OCI-LY7 (cell line): ENCODE measurements at regions not wholly inside any gene's neighbourhood (a gene's known extent, or its start where the extent isn't known, plus 50 kb on each side); places are given as distances from the start of the nearest gene placed in this dataset.

Source experiments
- BruUV-seq: library from RNA; stranded (reverse); fragments of 400-500 nt; replicated peaks from 2 replicates; lab custom pipeline; 2021; lab: Mats Ljungman, UMichigan
- CTCF ChIA-PET: fragments of 300-600 bp; sonication (Branson Sonifier 250); formaldehyde crosslinking; loops from one replicate; lab custom pipeline; 2022; ENCODE audit warnings: antibody characterized with exemption; ENCODE audit not compliant: unreplicated experiment; lab: Charles Lee
- POLR2A ChIA-PET: fragments of 300-600 bp; sonication (Branson Sonifier 250); formaldehyde crosslinking; loops from one replicate; lab custom pipeline; 2022; ENCODE audit warnings: antibody characterized with exemption; lab: Charles Lee
- DNase-seq: peaks from one replicate; pipeline ENCODE4 v3.0.0-alpha.2; 2015; ENCODE audit warnings: low spot score
- H2AFZ ChIP-seq: fragments of 200-600 bp; sonication (generic), shearing (Covaris generic); 2 replicates; pipeline ENCODE4 v1.6.1; 2014; ENCODE audit warnings: mild to moderate bottlenecking, antibody characterized with exemption, low read length, moderate library complexity
- H3K27ac ChIP-seq: fragments of 200-600 bp; sonication (generic); 2 replicates; pipeline ENCODE4 v1.5.1; 2014; ENCODE audit warnings: mixed run types, low read depth, mild to moderate bottlenecking, moderate library complexity, low read length, inconsistent platforms; ENCODE audit not compliant: poor library complexity, severe bottlenecking
- H3K36me3 ChIP-seq: fragments of 200-600 bp; sonication (generic); 2 replicates; pipeline ENCODE4 v1.6.1; 2014; ENCODE audit warnings: mild to moderate bottlenecking, antibody characterized with exemption, low read length, moderate library complexity, mixed read lengths; ENCODE audit not compliant: insufficient read depth
- H3K4me1 ChIP-seq: fragments of 200-600 bp; sonication (generic); 2 replicates; pipeline ENCODE4 v1.5.1; 2014; ENCODE audit warnings: mild to moderate bottlenecking, low read length; ENCODE audit not compliant: insufficient read depth, poor library complexity, severe bottlenecking
- H3K4me2 ChIP-seq: fragments of 200-600 bp; sonication (generic); 2 replicates; pipeline ENCODE4 v1.6.1; 2014; ENCODE audit warnings: mild to moderate bottlenecking, low read length
- H3K4me3 ChIP-seq: fragments of 200-600 bp; sonication (generic); 2 replicates; pipeline ENCODE4 v1.5.1; 2014; ENCODE audit warnings: mild to moderate bottlenecking, low read depth, low read length; ENCODE audit not compliant: poor library complexity, severe bottlenecking
- H3K79me2 ChIP-seq: fragments of 200-600 bp; sonication (generic); 2 replicates; pipeline ENCODE4 v1.6.1; 2016; ENCODE audit warnings: low read depth, mild to moderate bottlenecking, low read length, moderate library complexity, mixed read lengths; ENCODE audit not compliant: insufficient read depth
- H3K9me2 ChIP-seq: fragments of 200-600 bp; sonication (generic); 2 replicates; pipeline ENCODE4 v1.6.1; 2016; ENCODE audit warnings: mild to moderate bottlenecking, low read length, mixed read lengths; ENCODE audit not compliant: insufficient read depth
- H3K9me3 ChIP-seq: fragments of 200-600 bp; sonication (generic); 2 replicates; pipeline ENCODE4 v1.6.1; 2014; ENCODE audit warnings: mild to moderate bottlenecking, mixed run types, low read length, mixed read lengths
- H4K20me1 ChIP-seq: fragments of 200-600 bp; sonication (generic); 2 replicates; pipeline ENCODE4 v1.6.1; 2014; ENCODE audit warnings: mild to moderate bottlenecking, antibody characterized with exemption, low read length, moderate library complexity, mixed read lengths; ENCODE audit not compliant: insufficient read depth
- EZH2phosphoT487 ChIP-seq: fragments of 200-600 bp; sonication (generic); IDR thresholded peaks from 2 replicates; pipeline ENCODE4 v1.6.1; 2018; ENCODE audit warnings: low read depth, borderline replicate concordance, mild to moderate bottlenecking, mixed run types, antibody characterized with exemption, low read length, moderate library complexity, mixed read lengths
- intact Hi-C: fragments of 100-400 bp; cut with micrococcal nuclease; formaldehyde crosslinking; loops from one replicate; pipeline ENCODE4 v1.10.0; 2022; ENCODE audit not compliant: unreplicated experiment
- TF ChIP-seq, protein P1 (sequence below): fragments of 200-600 bp; sonication (generic); conservative IDR thresholded peaks from 2 replicates; pipeline ENCODE4 v1.5.1; 2014; ENCODE audit warnings: mild to moderate bottlenecking, antibody characterized with exemption, low read length, moderate library complexity, mixed read lengths

DNA sequence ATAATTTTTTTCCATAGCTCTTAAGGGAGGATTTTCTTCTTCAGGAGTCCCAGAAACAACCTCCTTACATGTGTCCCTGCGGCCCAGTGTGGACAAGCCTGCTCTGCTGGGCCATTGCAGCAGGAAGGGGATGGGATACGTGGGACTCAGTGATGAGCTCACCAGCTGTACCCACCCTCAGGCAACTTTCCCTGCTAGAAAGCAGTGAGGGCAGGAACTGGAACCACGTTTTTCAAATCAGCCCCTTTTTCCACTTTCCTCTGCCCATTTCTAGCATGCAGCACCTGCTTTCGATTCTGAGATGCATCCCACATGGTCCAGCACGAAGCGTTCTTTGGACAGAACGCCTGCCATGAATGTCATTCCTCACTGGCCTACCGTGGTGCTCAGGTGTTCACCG lies 232.7 kb downstream of the KLF6 start:
- POLR2A ChIA-PET = no interaction called here
- no peak for TF ChIP-seq EZH2phosphoT487
- TF ChIP-seq, protein P1, sequence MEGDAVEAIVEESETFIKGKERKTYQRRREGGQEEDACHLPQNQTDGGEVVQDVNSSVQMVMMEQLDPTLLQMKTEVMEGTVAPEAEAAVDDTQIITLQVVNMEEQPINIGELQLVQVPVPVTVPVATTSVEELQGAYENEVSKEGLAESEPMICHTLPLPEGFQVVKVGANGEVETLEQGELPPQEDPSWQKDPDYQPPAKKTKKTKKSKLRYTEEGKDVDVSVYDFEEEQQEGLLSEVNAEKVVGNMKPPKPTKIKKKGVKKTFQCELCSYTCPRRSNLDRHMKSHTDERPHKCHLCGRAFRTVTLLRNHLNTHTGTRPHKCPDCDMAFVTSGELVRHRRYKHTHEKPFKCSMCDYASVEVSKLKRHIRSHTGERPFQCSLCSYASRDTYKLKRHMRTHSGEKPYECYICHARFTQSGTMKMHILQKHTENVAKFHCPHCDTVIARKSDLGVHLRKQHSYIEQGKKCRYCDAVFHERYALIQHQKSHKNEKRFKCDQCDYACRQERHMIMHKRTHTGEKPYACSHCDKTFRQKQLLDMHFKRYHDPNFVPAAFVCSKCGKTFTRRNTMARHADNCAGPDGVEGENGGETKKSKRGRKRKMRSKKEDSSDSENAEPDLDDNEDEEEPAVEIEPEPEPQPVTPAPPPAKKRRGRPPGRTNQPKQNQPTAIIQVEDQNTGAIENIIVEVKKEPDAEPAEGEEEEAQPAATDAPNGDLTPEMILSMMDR = no peak
- H3K9me3 ChIP-seq = 0 out of 2 replicates have a peak, but pooled peaks cover 3% of the 10 kb centered on the region
- CTCF ChIA-PET = interaction anchor here (0.6 kb wide), 1 partner anchor 79 kb away, joined by 4 read pairs; no protein-coding TSS in a partner anchor
- no peaks in the 10 kb centered on the region for H3K9me2 ChIP-seq
- H3K4me3 ChIP-seq = no peak overlapping the region
- H3K27ac ChIP-seq = no peak overlapping the region
- peaks cover 15% of the 10 kb centered on the region for H3K4me1 ChIP-seq
- no TSS peak for BruUV-seq
- DNase-seq = no peak
- intact Hi-C loops = no loop called here
- no peaks in the 10 kb centered on the region for H4K20me1 ChIP-seq
- H3K79me2 ChIP-seq = no peaks in the 10 kb centered on the region
- no peak overlapping the region for H2AFZ ChIP-seq
- no peak overlapping the region for H3K4me2 ChIP-seq
- H3K36me3 ChIP-seq = no peaks in the 10 kb centered on the region

DNA sequence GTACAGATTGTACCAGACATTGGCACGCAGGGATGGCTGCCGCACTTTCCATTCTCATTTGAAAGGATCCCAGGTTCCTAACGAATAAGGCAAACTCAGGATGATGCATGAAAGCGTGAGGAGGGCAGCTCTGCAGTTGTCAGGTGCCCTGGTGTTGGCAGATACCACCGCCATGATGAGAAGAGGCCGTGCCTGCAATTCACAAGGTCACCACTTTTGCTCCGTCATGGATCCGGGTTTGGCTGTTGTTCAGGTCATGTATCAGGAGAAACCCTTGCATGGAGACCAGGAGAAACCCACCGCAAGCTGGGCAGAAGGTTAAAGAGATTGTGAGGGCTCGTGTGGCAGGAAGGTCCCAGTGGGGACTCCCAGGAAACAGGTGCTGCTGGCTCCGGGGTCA lies 233.2 kb downstream of the KLF6 start:
- TF ChIP-seq EZH2phosphoT487 = no peak
- TF ChIP-seq, protein P1 = no peak
- Histone ChIP-seq H4K20me1 (no peaks in the 10 kb centered on the region), H2AFZ (no peak overlapping the region), H3K4me3 (no peak overlapping the region), H3K27ac (no peak overlapping the region), H3K9me2 (no peaks in the 10 kb centered on the region), H3K4me2 (no peak overlapping the region), H3K79me2 (no peaks in the 10 kb centered on the region), H3K36me3 (no peaks in the 10 kb centered on the region), H3K9me3 (0 out of 2 replicates have a peak, but pooled peaks cover 3% of the 10 kb centered on the region), H3K4me1 (peaks cover 15% of the 10 kb centered on the region)
- intact Hi-C loops = no loop called here
- BruUV-seq = no TSS peak
- CTCF ChIA-PET = interaction anchor here (0.6 kb wide), 1 partner anchor 80 kb away, joined by 4 read pairs; no protein-coding TSS in a partner anchor
- no peak for DNase-seq
- POLR2A ChIA-PET = no interaction called here

DNA sequence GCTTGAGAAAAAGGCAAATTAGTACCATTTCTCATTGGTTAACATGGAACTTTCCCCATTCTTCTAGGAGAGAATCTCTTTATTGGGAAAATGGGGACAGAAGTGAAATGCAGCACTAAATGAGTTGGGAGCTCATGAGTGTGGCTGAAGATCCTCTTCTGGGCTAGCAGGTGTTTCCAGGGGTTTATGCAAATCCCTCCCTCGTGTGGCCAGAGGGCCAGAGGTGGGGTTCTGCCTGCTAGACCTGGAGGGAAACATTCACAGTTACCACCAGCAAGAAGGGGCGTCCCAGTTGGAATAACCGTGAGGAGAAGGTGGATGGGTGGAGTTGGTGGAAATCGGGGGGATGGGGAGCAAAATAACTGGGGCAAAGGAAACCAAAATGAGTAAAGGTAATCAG lies 235.9 kb downstream of the KLF6 start:
- Histone ChIP-seq H3K36me3 (no peaks in the 10 kb centered on the region), H3K27ac (no peak overlapping the region), H3K79me2 (no peaks in the 10 kb centered on the region), H2AFZ (no peak overlapping the region), H3K9me3 (0 out of 2 replicates have a peak, but pooled peaks cover 3% of the 10 kb centered on the region), H3K9me2 (no peaks in the 10 kb centered on the region), H3K4me3 (no peak overlapping the region), H3K4me1 (peaks cover 15% of the 10 kb centered on the region), H4K20me1 (no peaks in the 10 kb centered on the region), H3K4me2 (peak overlapping the region; percentile 20; the same call in 1 of the 2 replicates)
- no TSS peak for BruUV-seq
- intact Hi-C loops = no loop called here
- ChIA-PET POLR2A (interaction anchor here (0.6 to 1.3 kb wide), 3 partner anchors 113 to 559 kb away, joined by 4 to 6 read pairs (median 4); no protein-coding TSS in a partner anchor), CTCF (no interaction called here)
- peak; percentile 18 for DNase-seq
- TF ChIP-seq, protein P1 = no peak
- TF ChIP-seq EZH2phosphoT487 = no peak
